Natural killer cell (primary cell): ENCODE measurements at regions not wholly inside any gene's neighbourhood (a gene's known extent, or its start where the extent isn't known, plus 50 kb on each side); places are given as distances from the start of the nearest gene placed in this dataset.

Source experiments
- ATAC-seq, 3 donors: fragments of 150-1000 bp in 2 of 3; fragments of 200-7000 bp in 1 of 3; cut with Tn5 transposase; 1 replicate in 1 of 3; 2 replicates in 2 of 3; pipeline ENCODE4 v1.10.0; 2021; ENCODE audit warnings: mild to moderate bottlenecking in 2 of 3, moderate library complexity in 2 of 3
- DNase-seq, 2 donors: peaks; one replicate each; pipeline versions ENCODE4 v3.0.0 to v3.0.0-alpha.2; 2013 to 2021; ENCODE audit warnings: mixed read lengths in 1 of 2
- H3K27ac ChIP-seq: one replicate; pipeline ENCODE4 v1.5.1; 2013; ENCODE audit warnings: mild to moderate bottlenecking, low read length
- H3K27me3 ChIP-seq: one replicate; pipeline ENCODE4 v1.6.1; 2013; ENCODE audit warnings: low read length; ENCODE audit not compliant: control insufficient read depth, insufficient read depth
- H3K36me3 ChIP-seq: one replicate; pipeline ENCODE4 v1.6.1; 2013; ENCODE audit warnings: low read length; ENCODE audit not compliant: control insufficient read depth, insufficient read depth
- H3K4me1 ChIP-seq: one replicate; pipeline ENCODE4 v1.6.1; 2013; ENCODE audit warnings: low read length; ENCODE audit not compliant: control insufficient read depth, insufficient read depth
- H3K4me3 ChIP-seq: one replicate; pipeline ENCODE4 v1.5.1; 2013; ENCODE audit warnings: low read length
- H3K9me3 ChIP-seq: one replicate; pipeline ENCODE4 v1.6.1; 2013; ENCODE audit warnings: low read length; ENCODE audit not compliant: control insufficient read depth, insufficient read depth
- H3K27ac Mint-ChIP-seq, 2 donors: one replicate each; pipeline ENCODE4 v1.8.0; 2022; ENCODE audit warnings: mild to moderate bottlenecking in 2 of 2, mixed read lengths in 2 of 2, moderate library complexity in 1 of 2
- H3K27me3 Mint-ChIP-seq, 2 donors: one replicate each; pipeline ENCODE4 v1.8.0; 2022; ENCODE audit warnings: low read depth in 2 of 2, mixed read lengths in 2 of 2
- H3K36me3 Mint-ChIP-seq: one replicate; pipeline ENCODE4 v1.8.0; 2022; ENCODE audit warnings: mixed read lengths
- H3K4me1 Mint-ChIP-seq, 2 donors: one replicate each; pipeline ENCODE4 v1.8.0; 2022; ENCODE audit warnings: mixed read lengths in 2 of 2
- H3K4me3 Mint-ChIP-seq: one replicate; pipeline ENCODE4 v1.8.0; 2022; ENCODE audit warnings: mild to moderate bottlenecking, moderate library complexity, mixed read lengths
- H3K9me3 Mint-ChIP-seq, 2 donors: one replicate each; pipeline ENCODE4 v1.8.0; 2022; ENCODE audit warnings: mixed read lengths in 2 of 2
- WGBS: methylation state at CpG from one replicate; pipeline ENCODE4 v1.1.7; 2013; ENCODE audit warnings: missing lambda C conversion rate; ENCODE audit not compliant: insufficient coverage; 5-methylcytosine and 5-hydroxymethylcytosine counted together
- intact Hi-C: fragments of 100-400 bp; cut with micrococcal nuclease; formaldehyde crosslinking; loops from one replicate; pipeline ENCODE4 v1.14.2; 2022
- TF ChIP-seq, protein P1 (sequence below): fragments of 200-600 bp; IDR thresholded peaks from one replicate; pipeline ENCODE4 v1.8.0; 2022; ENCODE audit warnings: antibody characterized with exemption

DNA sequence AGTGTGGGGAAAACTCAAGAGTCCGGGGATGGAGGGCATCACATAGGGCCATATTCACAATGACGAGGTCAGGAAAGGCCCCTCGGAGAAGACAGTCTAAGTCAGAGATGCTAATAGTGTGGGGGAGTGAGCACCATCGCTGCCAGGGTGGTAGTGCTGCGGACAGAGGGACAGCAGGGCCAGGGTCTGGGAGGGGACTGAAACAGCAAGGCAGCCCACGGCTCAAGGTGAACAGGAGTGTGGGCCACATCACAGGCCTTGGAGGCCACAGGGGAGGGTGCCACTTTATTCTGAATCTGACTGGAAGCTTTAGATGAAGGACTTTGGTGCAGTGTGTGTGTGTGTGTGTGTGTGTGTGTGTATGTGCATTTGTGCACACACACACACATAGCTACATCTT, 130.9 kb upstream of the GLI2 start:
- Mint-ChIP-seq H3K27ac (no peak overlapping the region), H3K36me3 (no peaks in the 10 kb centered on the region), H3K4me3 (no peak overlapping the region), H3K4me1 (no peaks in the 10 kb centered on the region), H3K27me3 (peaks cover 0 to 2% of the 10 kb centered on the region in 2 donors), H3K9me3 (no peaks in the 10 kb centered on the region)
- no peaks in the 10 kb centered on the region for H3K27me3 ChIP-seq
- intact Hi-C loops = no loop called here
- ATAC-seq = no peak
- no peaks in the 10 kb centered on the region for H3K4me1 ChIP-seq
- H3K36me3 ChIP-seq = no peaks in the 10 kb centered on the region
- H3K9me3 ChIP-seq = no peaks in the 10 kb centered on the region
- H3K27ac ChIP-seq = no peak overlapping the region
- DNase-seq = no peak
- TF ChIP-seq, protein P1, sequence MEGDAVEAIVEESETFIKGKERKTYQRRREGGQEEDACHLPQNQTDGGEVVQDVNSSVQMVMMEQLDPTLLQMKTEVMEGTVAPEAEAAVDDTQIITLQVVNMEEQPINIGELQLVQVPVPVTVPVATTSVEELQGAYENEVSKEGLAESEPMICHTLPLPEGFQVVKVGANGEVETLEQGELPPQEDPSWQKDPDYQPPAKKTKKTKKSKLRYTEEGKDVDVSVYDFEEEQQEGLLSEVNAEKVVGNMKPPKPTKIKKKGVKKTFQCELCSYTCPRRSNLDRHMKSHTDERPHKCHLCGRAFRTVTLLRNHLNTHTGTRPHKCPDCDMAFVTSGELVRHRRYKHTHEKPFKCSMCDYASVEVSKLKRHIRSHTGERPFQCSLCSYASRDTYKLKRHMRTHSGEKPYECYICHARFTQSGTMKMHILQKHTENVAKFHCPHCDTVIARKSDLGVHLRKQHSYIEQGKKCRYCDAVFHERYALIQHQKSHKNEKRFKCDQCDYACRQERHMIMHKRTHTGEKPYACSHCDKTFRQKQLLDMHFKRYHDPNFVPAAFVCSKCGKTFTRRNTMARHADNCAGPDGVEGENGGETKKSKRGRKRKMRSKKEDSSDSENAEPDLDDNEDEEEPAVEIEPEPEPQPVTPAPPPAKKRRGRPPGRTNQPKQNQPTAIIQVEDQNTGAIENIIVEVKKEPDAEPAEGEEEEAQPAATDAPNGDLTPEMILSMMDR = no peak
- H3K4me3 ChIP-seq = no peak overlapping the region
- 83% methylated on average over 6 of the region's 6 CpGs for WGBS

DNA sequence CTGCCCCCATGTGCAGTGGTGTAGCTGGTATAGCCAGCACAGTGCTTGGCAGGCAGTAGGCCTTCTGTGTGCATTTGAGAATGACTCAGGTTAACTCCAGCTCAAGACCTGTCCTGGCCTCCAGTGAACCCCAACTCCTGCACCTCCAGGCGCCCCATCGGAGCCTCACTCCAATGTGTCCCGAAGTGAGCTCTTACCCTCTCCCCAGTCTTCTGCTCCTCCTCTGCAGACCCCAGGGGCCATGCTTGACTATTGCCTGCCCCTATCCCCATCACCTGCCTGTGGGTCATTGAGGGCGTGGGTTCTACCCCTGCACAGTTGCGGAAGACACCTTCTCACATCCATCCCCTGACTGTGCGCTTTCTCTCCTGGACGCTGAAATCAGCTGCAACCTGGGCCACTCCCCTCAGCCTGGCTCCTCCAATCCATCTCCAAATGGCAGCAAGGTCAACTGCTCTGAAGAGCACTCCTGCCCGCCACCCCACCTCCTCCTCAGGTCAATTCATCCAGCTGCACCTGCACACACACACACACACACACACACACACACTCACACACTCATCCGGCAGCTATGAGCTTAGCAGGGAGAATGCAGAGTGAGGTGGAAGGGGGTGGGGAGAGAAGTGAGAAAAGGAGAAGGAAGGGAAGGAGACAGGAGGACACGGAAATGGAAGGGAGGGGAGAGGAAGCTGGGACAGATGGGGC, 130.3 kb upstream of the GLI2 start:
- 70% methylated on average over 9 of the region's 10 CpGs for WGBS
- H3K27ac ChIP-seq = no peak overlapping the region

DNA sequence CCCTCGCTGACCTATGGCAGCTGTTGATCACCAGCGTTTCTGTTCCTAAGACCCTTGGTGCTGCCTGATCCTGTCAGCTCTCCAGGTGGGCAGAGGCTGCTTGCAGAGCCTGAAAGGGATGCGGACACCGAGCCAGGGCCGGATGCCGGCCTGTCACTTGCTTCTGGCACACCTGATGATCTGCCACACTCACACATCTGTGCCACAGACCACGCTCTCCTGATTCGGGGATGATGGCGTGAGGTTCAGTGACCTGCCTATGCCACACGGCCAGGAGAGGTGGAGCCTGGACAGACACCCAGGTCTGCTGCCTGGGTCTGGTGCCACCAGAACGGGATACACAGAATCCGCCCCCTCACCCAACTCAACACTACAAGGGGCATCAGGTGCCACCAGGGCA, 129.4 kb upstream of the GLI2 start:
- Histone ChIP-seq H3K4me3 (no peak overlapping the region), H3K9me3 (no peaks in the 10 kb centered on the region), H3K27ac (no peak overlapping the region), H3K4me1 (no peaks in the 10 kb centered on the region), H3K36me3 (no peaks in the 10 kb centered on the region), H3K27me3 (no peaks in the 10 kb centered on the region)
- Mint-ChIP-seq H3K36me3 (no peaks in the 10 kb centered on the region), H3K27ac (no peak overlapping the region), H3K4me3 (no peak overlapping the region), H3K9me3 (no peaks in the 10 kb centered on the region), H3K4me1 (no peaks in the 10 kb centered on the region), H3K27me3 (peaks cover 0 to 2% of the 10 kb centered on the region in 2 donors)
- intact Hi-C loops = no loop called here
- DNase-seq (no peak), ATAC-seq (no peak)
- 84% methylated on average over 10 of the region's 12 CpGs for WGBS
- TF ChIP-seq, protein P1 = no peak

More for the DNA sequence above, 130.3 kb upstream of the GLI2 start:
- H3K4me3 Mint-ChIP-seq = no peak overlapping the region
- intact Hi-C loops = no loop called here
- no peaks in the 10 kb centered on the region for H3K9me3 Mint-ChIP-seq
- no peak for ATAC-seq
- H3K36me3 ChIP-seq = no peaks in the 10 kb centered on the region
- H3K27me3 Mint-ChIP-seq = peaks cover 0 to 2% of the 10 kb centered on the region in 2 donors
- no peak overlapping the region for H3K27ac Mint-ChIP-seq
- TF ChIP-seq, protein P1 = no peak
- no peak overlapping the region for H3K4me3 ChIP-seq
- no peaks in the 10 kb centered on the region for H3K27me3 ChIP-seq
- DNase-seq = no peak
- no peaks in the 10 kb centered on the region for H3K9me3 ChIP-seq
- no peaks in the 10 kb centered on the region for H3K36me3 Mint-ChIP-seq
- no peaks in the 10 kb centered on the region for H3K4me1 ChIP-seq
- H3K4me1 Mint-ChIP-seq = no peaks in the 10 kb centered on the region

DNA sequence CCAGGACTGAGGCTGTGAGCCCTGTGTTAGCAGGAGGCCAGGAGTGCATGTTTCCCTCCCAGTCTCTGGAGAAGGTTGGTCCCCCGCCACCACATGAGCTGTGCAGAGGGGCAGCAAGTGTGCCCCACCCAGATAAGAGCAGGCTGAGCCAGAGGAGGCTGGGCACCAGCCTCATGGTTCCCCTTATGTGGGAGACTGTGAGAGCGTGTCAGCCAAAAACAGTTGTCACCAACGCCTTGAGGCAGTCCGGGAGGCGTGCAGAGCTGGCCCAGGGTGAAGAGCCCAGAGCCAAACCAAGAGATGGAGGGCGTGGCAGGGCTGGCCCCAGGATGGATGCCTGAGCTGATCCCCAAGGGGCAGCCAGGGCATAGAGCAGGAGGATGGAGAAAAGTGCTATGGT, 128.7 kb upstream of the GLI2 start:
- ATAC-seq (no peak), DNase-seq (no peak)
- Histone ChIP-seq H3K9me3 (no peaks in the 10 kb centered on the region), H3K27me3 (no peaks in the 10 kb centered on the region), H3K27ac (no peak overlapping the region), H3K4me3 (no peak overlapping the region), H3K4me1 (no peaks in the 10 kb centered on the region), H3K36me3 (no peaks in the 10 kb centered on the region)
- TF ChIP-seq, protein P1 = no peak
- no peaks in the 10 kb centered on the region for H3K4me1 Mint-ChIP-seq
- H3K27ac Mint-ChIP-seq = no peak overlapping the region
- WGBS = 84% methylated on average over 6 of the region's 6 CpGs
- H3K4me3 Mint-ChIP-seq = no peak overlapping the region
- H3K27me3 Mint-ChIP-seq = peaks cover 0 to 2% of the 10 kb centered on the region in 2 donors
- H3K9me3 Mint-ChIP-seq = no peaks in the 10 kb centered on the region
- no peaks in the 10 kb centered on the region for H3K36me3 Mint-ChIP-seq
- intact Hi-C loops = no loop called here
